ENCODE measurements at regions not wholly inside any gene's neighbourhood (a gene's known extent, or its start where the extent isn't known, plus 50 kb on each side); places are given as distances from the start of the nearest gene placed in this dataset.

DNA sequence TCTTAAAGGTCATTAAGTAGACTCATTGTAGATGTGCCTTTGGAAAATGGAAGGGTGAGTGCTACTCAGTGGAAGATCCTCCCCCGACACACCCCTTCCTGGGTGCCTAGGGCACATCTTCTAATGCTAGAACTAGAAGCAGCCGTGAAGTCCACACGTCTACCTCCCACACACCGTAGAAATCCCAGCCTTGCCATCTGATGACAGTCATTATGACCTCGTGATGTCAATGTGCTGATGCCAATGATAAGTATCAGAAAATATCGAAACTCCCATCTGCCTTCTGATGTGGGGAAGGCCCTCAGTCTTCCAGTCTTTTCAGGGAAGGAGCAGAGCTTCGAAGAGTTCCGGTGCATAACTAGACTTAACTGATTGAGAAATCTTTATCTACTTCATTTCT lies 282.1 kb upstream of the ROPN1 start:
- no peak overlapping the region for H3K9ac ChIP-seq (ENCODE audit: low read length in 3 of 3)
- DNase-seq (no peak), FAIRE-seq (no peak)
- peak overlapping the region in 1 of 2 donors; percentile 11 for H3K27ac ChIP-seq (ENCODE audit: low read depth in 2 of 2, low read length in 2 of 2)
- H3K36me3 ChIP-seq (ENCODE audit: control insufficient read depth in 2 of 3, insufficient read depth in 3 of 3, low read length in 3 of 3) = no peaks in the 10 kb centered on the region
- H3K9me3 ChIP-seq (ENCODE audit: control insufficient read depth in 2 of 3, insufficient read depth in 1 of 3, low read length in 3 of 3) = no peaks in the 10 kb centered on the region
- peaks cover 0 to 19% (median 8%) of the 10 kb centered on the region in 3 donors for H3K4me1 ChIP-seq (ENCODE audit: control insufficient read depth in 2 of 3, insufficient read depth in 2 of 3, low read depth in 1 of 3, low read length in 3 of 3)
- TF ChIP-seq, protein P1, sequence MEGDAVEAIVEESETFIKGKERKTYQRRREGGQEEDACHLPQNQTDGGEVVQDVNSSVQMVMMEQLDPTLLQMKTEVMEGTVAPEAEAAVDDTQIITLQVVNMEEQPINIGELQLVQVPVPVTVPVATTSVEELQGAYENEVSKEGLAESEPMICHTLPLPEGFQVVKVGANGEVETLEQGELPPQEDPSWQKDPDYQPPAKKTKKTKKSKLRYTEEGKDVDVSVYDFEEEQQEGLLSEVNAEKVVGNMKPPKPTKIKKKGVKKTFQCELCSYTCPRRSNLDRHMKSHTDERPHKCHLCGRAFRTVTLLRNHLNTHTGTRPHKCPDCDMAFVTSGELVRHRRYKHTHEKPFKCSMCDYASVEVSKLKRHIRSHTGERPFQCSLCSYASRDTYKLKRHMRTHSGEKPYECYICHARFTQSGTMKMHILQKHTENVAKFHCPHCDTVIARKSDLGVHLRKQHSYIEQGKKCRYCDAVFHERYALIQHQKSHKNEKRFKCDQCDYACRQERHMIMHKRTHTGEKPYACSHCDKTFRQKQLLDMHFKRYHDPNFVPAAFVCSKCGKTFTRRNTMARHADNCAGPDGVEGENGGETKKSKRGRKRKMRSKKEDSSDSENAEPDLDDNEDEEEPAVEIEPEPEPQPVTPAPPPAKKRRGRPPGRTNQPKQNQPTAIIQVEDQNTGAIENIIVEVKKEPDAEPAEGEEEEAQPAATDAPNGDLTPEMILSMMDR (IDR thresholded peaks at IDR 0.05; ENCODE audit: borderline replicate concordance, extremely low read depth, insufficient read depth) = no peak
- H3K4me3 ChIP-seq (ENCODE audit: low read length in 3 of 3) = no peak overlapping the region
- no peaks in the 10 kb centered on the region for H3K27me3 ChIP-seq (ENCODE audit: control insufficient read depth, insufficient read depth, low read length)
- intact Hi-C loops (cut with DNase I) = no loop called here

DNA sequence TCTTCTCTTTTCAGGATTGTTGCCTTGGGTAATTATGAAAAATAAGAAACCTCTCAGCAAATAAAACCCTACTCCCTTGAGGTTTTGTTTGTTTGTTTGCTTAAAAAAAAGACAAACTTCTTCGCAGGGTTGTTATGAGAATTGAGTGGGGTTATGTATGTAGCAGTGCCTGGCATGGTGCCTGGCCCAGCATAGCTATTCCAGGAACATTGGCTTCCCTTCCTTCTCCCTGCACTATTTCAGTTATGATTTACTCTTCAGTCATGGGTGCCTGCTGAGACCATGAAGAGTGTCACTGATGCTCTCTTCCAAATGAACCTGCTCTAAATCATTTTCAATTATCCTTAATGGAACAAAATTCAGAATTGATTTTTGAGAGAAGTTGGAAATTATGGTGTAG lies 283.5 kb upstream of the ROPN1 start:
- Histone ChIP-seq H3K9me3 (ENCODE audit: control insufficient read depth in 2 of 3, insufficient read depth in 1 of 3, low read length in 3 of 3) (no peaks in the 10 kb centered on the region), H3K4me1 (ENCODE audit: control insufficient read depth in 2 of 3, insufficient read depth in 2 of 3, low read depth in 1 of 3, low read length in 3 of 3) (peaks cover 0 to 19% (median 12%) of the 10 kb centered on the region in 3 donors), H3K36me3 (ENCODE audit: control insufficient read depth in 2 of 3, insufficient read depth in 3 of 3, low read length in 3 of 3) (no peaks in the 10 kb centered on the region), H3K27me3 (ENCODE audit: control insufficient read depth, insufficient read depth, low read length) (no peaks in the 10 kb centered on the region), H3K4me3 (ENCODE audit: low read length in 3 of 3) (no peak overlapping the region), H3K9ac (ENCODE audit: low read length in 3 of 3) (no peak overlapping the region), H3K27ac (ENCODE audit: low read depth in 2 of 2, low read length in 2 of 2) (peak overlapping the region; percentile 25 to 64)
- FAIRE-seq = no peak
- intact Hi-C loops (cut with DNase I) = no loop called here
- DNase-seq = peak in 1 of 5 donors; percentile 86
- TF ChIP-seq, protein P1 (IDR thresholded peaks at IDR 0.05; ENCODE audit: borderline replicate concordance, extremely low read depth, insufficient read depth) = no peak

DNA sequence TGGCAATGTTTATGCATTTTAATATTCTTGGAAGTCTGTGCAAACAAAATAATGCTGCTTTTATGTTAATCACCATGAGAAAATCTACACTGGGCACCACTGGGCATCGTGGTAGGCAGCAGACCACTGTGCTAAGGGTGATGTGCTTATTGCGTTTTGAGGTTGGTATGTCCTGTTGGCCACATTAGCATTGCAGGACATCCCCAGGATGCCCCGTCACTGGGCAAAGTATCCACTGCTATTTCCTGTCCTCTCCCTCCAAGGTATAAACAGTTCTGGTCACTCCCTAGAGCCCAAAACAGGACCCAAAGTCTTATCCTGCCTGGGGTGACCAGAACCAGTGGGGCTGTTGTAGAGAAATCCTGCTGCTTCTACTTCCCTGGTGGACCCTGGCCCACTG lies 284.2 kb upstream of the ROPN1 start:
- Histone ChIP-seq H3K4me3 (ENCODE audit: low read length in 3 of 3) (no peak overlapping the region), H3K9me3 (ENCODE audit: control insufficient read depth in 2 of 3, insufficient read depth in 1 of 3, low read length in 3 of 3) (no peaks in the 10 kb centered on the region), H3K4me1 (ENCODE audit: control insufficient read depth in 2 of 3, insufficient read depth in 2 of 3, low read depth in 1 of 3, low read length in 3 of 3) (peaks cover 0 to 19% (median 12%) of the 10 kb centered on the region in 3 donors), H3K36me3 (ENCODE audit: control insufficient read depth in 2 of 3, insufficient read depth in 3 of 3, low read length in 3 of 3) (no peaks in the 10 kb centered on the region), H3K27ac (ENCODE audit: low read depth in 2 of 2, low read length in 2 of 2) (peak overlapping the region; percentile 64 to 85), H3K27me3 (ENCODE audit: control insufficient read depth, insufficient read depth, low read length) (no peaks in the 10 kb centered on the region), H3K9ac (ENCODE audit: low read length in 3 of 3) (no peak overlapping the region)
- DNase-seq = no peak
- intact Hi-C loops (cut with DNase I) = no loop called here
- FAIRE-seq = no peak
- TF ChIP-seq, protein P1 (IDR thresholded peaks at IDR 0.05; ENCODE audit: borderline replicate concordance, extremely low read depth, insufficient read depth) = no peak

DNA sequence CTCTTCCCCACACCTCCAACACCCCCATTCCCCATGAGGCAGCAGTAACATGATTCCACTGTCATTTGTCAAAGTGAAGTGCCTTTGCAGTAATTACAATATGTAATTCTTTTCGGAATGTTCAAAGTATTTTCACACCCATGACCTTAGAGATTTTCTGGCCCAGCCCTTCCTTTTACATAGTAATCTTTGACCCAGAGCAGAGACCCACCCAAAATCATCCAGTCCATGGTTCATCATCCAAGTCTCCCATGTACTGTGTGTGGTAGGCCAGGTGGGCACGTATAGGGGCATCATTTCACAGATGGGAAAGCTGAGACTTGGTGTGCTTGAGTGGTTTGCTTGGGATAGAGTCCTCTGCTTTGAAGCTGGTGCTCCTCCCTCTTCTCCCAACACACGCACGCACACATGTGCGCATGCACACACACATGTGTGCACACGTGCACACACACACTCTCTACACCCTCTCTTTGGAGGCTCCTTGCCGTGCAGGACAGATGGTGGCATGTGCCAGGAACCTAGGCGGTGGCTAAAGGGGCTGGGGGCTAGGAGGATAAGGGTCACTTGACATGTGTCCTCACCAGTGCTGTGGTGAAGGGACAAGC lies 284.7 kb upstream of the ROPN1 start:
- peak overlapping the region in 1 of 3 donors; percentile 41 for H3K9ac ChIP-seq (ENCODE audit: low read length in 3 of 3)
- no peaks in the 10 kb centered on the region for H3K9me3 ChIP-seq (ENCODE audit: control insufficient read depth in 2 of 3, insufficient read depth in 1 of 3, low read length in 3 of 3)
- peaks cover 0 to 19% (median 12%) of the 10 kb centered on the region in 3 donors for H3K4me1 ChIP-seq (ENCODE audit: control insufficient read depth in 2 of 3, insufficient read depth in 2 of 3, low read depth in 1 of 3, low read length in 3 of 3)
- H3K27me3 ChIP-seq (ENCODE audit: control insufficient read depth, insufficient read depth, low read length) = no peaks in the 10 kb centered on the region
- no peak overlapping the region for H3K4me3 ChIP-seq (ENCODE audit: low read length in 3 of 3)
- TF ChIP-seq, protein P1 (IDR thresholded peaks at IDR 0.05; ENCODE audit: borderline replicate concordance, extremely low read depth, insufficient read depth) = no peak
- no peaks in the 10 kb centered on the region for H3K36me3 ChIP-seq (ENCODE audit: control insufficient read depth in 2 of 3, insufficient read depth in 3 of 3, low read length in 3 of 3)
- no peak for FAIRE-seq
- DNase-seq = no peak
- intact Hi-C loops (cut with DNase I) = no loop called here
- H3K27ac ChIP-seq (ENCODE audit: low read depth in 2 of 2, low read length in 2 of 2) = peak overlapping the region; percentile 64 to 85
